GM21360 (cell line): ENCODE measurements at regions not wholly inside any gene's neighbourhood (a gene's known extent, or its start where the extent isn't known, plus 50 kb on each side); places are given as distances from the start of the nearest gene placed in this dataset.
"Not testable (repeated sequence)": the region's sequence is repeated elsewhere in the genome, so short reads cannot be mapped to it uniquely, and the experiment has no call there.

Source experiments
- ATAC-seq: cut with Tn5 transposase; IDR thresholded peaks from one replicate; pipeline ENCODE4 v1.9.1; 2021; ENCODE audit warnings: mild to moderate bottlenecking, moderate library complexity; ENCODE audit not compliant: unreplicated experiment

GRCh38 chr2:136295168-136295567, 177.2 kb upstream of the CXCR4 start:
- no peak for ATAC-seq

- ATAC-seq: no peak
These were observed 173.9 kb upstream of the CXCR4 start for GRCh38 chr2:136291871-136292270.

- ATAC-seq: no peak
These were observed 172.4 kb upstream of the CXCR4 start for GRCh38 chr2:136290326-136290725.

GRCh38 chr2:136288249-136288648, 170.3 kb upstream of the CXCR4 start:
- no peak for ATAC-seq

DNA sequence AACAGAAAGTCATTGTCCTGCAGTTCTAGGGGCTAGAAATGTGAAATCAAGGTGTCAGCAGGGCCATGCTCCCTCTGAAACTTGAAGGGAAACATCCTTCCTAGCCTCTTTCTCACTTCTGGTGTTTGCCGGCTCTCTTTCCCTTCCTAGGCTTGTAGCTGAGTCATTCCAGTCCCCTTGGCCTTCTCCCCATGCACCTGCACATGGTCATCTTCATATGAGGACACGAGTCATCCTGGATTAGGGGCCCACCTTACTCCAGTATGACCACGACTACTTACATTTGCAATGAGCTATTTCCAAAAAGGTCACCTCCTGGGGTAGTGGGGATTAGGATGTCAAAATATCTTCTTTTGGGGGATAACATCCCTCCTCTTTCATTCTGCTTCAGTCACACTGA, 168.5 kb upstream of the CXCR4 start:
- ATAC-seq: no peak

DNA sequence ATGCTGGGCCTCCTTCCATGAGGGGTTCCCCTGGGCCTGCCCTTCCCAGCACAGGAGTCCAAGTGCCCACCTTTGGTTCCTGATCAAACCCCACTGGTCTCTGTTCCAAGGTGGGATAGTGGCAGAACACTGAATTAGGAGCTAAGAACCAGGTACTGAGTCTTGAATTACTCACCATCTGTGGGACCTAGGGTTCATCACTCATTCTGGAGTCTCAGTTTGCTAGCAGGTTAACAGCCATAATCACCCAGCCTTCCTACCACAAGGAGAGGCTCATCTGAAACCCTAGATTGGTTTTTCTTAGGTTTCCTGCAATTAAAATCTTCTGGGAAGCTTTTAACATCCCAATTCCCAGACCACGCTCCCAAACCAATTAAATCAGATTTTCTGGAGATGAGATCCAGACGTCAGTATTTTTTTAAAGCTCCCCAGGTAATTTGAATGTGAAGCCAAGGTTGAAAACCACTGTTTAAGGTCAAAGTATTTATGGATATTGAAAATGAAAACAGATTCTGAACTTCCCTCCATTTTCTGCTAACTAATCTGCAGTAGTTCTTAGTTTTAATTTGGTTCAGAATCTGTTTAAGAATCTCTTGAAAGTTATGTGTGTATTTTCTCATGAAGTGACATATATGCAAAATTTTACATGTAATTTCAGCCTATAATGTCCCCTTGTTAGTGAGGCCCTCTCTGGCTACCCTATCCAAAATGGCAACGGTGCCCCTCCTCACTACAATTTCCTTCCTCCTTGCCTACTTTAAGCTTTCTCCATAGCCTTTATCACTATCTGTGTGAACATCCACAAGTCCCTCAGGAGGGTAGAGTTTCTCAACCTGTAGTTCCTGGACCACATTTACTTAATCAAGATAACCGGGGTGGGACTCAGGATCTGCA, 166.5 kb upstream of the CXCR4 start:
- peak; percentile 50 for ATAC-seq

- no peak for ATAC-seq
These were observed 164.3 kb upstream of the CXCR4 start for GRCh38 chr2:136282251-136282650.

DNA sequence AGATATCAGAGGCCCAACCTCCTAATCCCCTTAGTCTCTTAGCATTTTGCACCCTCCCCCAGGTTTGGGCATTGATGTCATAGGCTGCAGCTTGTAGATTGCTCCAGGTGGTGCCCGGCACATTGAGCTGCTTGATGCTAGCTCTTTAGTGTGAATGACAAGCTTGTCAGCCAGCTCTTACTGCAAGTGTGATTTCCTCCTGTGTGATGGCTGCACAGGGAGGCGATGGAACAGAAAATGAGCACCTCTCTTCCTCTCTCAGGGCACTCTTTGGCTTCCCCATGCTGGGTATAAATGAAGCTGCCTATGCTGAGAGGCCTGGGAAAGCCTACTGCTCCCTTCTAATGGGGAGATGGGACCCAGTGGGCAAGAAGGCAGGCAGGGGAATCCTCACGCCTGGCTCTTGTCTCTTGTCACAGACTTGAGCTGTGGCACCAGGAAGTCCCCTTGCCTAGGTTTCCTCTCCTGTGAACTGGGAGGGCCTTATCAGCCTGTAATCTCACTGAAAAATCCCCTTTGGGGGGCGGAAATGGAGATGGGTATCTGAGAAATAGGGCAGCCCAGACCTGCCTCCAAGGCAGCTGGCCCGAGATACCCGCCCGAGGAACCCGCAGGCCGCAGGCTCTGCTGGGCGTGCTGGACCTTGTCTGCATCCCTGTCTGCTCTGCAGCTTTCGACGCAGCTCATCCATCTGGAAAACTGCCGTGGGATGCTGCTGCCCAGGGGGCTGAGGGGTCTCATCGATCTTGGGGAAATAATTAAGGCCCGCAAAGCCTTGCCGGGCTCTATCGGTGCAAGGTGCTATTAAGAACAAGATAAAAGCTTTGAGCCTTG, 163.5 kb upstream of the CXCR4 start:
- ATAC-seq: no peak

DNA sequence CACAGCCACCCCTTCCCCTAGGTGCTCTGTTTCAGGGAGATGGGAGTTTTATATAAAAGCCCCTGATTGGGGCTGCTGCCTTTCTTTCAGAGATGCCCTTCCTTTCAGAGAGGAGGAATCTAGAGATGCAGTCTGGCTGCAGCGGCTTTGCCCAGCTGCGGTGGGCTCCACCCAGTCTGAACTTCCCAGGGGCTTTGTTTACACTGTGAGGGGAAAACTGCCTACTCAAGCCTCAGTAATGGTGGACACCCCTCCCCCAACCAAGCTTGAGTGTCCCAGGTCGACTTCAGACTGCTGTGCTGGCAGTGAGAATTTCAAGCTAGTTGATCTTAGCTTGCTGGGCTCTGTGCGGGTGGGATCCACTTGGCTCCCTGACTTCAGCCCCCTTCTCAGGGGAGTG, 148.4 kb upstream of the CXCR4 start:
- ATAC-seq: not testable (repeated sequence)

DNA sequence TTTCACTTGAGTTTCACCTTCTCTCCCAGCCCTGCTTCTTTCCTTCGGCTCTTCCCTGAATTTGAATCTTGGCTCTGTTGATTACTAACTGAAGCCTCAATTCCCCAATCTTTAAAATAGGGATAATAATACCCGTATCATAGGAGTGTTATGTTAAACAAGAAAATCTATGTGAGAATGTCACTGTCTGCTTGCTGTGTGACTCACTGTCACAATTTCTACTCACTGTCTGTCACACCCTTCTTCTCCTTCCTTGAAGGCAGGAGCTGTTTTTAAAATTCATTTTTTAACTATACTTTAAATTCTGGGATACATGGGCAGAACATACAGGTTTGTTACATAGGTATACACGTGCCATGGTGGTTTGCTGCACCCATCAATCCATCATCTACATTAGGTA, 141.6 kb upstream of the CXCR4 start:
- ATAC-seq: no peak

- ATAC-seq: no peak
These were observed 139.9 kb upstream of the CXCR4 start for GRCh38 chr2:136257893-136258292.

- peak; percentile 46 for ATAC-seq
These were observed 137.9 kb upstream of the CXCR4 start for GRCh38 chr2:136255648-136256461.

DNA sequence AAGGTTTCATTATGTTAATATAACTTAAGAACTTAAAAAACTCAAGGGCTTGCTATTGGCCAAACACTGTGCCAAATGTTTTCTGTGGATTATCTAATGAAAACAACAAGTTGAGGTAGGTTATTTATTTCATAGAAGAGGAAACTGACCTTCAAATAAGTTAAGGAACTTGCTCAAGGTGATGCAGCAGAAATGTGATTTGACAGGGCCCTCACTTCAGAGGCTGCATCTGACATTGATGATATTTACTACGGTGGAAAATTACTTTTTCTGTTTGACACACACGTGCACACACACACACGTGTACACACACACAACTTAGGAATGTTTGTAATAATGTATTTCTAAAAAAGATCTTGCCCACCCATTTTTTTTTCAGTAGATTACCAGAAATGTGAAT, 137.2 kb upstream of the CXCR4 start:
- ATAC-seq: no peak

- ATAC-seq: peak; percentile 54
These were observed 136.7 kb upstream of the CXCR4 start for GRCh38 chr2:136254681-136255080.

DNA sequence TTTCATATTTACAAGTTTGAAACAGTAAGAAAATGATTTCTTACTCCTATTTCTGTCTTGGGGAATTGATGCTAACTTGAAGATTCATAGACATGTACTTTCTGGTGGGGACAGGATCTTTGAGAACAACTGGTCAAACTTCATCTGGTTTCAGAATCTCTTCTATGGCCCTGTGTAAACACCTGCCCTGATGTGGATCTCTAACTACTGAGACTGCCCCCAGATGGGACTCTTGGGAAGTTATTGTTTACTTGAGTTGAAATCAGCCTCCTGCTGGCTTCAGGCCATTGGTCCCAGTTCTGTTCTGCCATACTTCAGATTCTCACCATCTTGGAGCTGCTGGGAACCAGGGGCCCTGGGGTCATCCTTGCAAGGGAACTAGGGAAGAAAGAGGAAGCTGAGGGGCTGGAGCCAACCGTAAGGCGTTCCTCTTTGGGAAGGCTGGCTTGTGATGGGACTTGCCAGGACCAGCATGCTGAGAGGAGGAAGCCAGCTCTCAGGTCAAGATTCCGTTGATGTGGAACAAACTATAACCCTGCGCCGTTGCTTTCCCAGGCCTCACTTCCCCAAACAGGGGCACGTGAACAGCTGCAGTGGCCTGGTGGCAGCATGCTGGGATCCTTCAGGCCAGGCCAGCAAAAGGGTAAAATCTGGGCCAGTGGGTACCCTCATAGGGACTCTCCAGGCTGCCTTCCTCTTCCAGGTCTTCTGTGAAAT, 135.5 kb upstream of the CXCR4 start:
- no peak for ATAC-seq

GRCh38 chr2:136251885-136252585, 134.1 kb upstream of the CXCR4 start:
- ATAC-seq: no peak

GRCh38 chr2:136251197-136251884, 133.4 kb upstream of the CXCR4 start:
- ATAC-seq: no peak

DNA sequence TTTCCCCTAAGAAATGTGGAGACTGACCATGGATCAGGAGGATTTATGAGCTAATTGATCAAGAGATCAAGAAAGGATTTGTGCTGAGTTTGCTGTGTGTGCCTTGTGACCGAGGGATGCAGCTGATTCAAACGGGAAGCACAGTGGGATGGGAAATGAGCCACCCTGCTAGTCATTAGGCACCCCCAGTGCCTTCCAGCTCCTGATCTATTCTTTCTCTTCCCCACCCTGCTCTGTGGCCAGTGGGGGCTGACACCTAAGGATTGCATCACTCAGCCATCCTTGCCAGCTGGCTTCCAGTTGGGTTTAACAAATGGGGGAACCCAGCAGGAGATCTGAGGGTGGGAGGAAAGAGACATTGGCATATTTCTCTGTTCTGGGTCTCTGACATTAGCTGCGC, 132.2 kb upstream of the CXCR4 start:
- ATAC-seq: no peak

- no peak for ATAC-seq
These were observed 131.0 kb upstream of the CXCR4 start for GRCh38 chr2:136248907-136249306.
